M059J (cell line): ENCODE measurements at regions not wholly inside any gene's neighbourhood (a gene's known extent, or its start where the extent isn't known, plus 50 kb on each side); places are given as distances from the start of the nearest gene placed in this dataset.
A peak's percentile ranks its signal among the peaks of the same experiment; 100 is the strongest.
"Not testable (repeated sequence)": the region's sequence is repeated elsewhere in the genome, so short reads cannot be mapped to it uniquely, and the experiment has no call there.

Experiments used
- DNase-seq: peaks from one replicate; pipeline ENCODE4 v3.0.0-alpha.2; 2012; ENCODE audit warnings: low read depth

DNA sequence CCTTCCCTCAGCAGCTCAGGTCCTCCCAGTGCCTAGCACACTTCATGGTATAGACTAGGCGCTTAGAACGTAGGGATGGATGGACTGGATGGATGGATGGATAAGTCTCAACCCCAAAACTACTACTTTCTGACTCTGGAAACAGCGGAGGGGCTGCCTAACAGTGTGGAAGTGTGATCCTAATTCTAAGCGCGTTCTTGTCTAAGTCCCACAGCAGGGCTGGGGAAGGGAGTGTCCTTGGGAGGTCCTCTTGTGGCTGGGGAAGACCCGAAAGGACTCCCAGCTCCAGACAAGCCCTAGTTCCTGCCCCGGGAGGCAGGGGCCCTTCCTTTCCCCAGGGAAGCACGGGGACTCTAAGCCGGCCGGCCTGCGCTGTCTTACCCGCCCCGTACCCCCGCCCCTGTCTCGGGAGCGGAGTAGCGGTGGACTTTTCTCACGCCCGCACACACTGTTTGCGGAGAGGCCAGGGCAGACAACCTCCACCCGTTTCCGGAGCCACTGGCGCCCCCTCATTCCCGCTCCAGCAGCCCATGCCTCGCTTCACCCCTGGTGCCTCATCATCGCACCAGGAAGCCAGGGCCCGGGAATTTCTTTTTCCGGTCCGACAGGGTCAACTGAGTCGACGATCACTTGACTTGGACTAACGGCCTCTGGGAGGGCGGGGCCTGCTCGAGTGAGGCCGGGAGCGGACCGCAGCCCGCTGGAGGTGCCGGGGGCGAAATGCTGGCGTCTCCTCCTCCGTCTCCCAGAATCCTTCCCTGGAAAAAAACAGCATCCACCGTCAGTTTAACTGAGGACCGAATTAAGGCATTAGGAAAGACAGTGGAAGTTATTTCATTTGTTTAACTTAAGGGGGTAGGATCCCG, 133.3 kb downstream of the TBC1D2B start:
- peak; percentile 82 for DNase-seq

DNA sequence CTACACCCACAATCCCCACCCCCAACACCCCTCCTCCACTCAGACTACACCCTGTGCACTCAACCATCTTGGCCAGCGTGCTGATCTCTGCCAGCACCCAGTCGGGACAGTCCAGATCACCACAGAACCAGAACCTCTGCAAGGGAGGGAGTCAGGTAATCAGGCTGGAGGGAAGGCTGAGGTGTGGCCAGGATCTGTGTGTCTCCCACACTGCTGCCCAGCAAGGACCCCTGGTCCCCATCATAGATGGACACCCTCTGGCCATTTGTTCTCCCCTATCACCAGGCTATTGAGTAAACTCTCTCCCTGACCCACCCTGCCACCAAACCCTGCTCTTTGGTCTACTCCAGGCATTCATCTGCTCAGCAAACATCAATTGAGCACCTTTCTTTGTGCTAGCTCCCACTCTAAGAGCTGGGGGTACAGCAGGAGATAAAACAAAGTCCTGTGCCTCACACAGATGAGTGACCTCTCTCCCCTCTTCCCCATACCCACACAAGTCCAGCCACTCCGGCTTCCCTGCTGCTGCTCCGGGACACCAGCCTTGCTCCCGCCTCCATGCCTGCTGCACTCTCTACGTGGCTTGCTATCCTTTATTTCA, 134.8 kb downstream of the TBC1D2B start:
- no peak for DNase-seq

DNA sequence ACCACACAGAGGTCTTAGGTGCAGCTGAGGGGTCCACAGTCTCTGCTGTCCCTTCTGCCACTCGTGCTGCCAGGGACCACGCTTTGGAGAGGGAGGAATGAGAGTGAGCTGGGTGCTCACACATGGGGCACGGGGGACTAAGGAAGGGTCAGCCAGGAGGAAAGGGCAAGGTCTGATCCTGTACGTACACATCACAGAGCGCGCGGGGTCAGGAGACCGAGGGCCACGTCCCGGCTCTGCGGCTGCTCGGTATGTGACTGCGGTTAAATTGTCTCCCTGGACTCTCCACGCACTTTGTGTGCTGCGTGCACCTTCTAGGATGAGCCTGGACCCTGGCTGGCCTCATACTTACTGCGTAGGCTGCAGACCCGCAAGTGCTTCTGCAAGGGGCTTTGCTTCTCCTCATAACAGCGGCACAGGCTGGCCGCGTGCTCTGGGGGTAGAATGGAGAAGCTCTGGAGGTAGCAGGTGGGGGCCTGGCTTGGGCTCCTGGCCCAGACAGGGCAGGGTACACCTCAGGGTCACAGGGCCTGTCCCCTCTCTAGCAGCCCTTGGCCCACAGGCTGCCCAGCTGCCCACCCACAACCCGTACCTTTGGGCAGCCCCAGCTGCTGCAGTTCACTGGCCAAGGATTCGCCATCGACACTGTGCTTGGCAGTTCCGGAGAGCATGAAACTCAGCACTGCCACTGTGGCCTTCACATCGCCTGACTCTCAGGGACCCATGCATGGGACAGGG, 136.3 kb downstream of the TBC1D2B start:
- DNase-seq: not testable (repeated sequence)

DNA sequence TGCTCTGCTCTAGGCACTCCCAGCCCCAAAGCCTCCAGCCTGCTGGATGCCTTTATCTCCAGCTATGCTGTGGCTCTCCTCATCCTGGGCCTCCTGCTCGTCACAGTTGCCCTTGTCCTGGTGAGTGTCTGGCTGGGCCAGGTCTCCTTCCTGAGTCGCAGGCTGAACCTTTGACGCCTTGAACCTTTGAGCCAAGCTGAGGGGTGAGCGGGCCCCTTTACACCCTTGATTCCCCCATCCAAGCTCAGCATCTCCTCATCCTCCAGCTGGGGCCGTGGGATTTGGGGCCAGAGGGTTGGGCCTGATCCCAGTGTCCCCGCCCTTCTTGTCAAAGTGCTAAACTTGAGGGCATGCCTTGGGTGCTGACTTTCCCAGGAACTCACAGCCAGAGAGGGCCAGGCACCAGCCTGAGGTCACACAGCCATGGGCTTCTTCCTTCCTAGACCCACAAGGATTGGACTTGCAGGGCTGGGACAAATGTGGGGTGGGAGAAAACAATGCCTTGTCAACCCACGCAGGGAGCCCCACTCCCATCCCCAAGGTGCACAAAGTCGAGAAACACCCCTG, 137.0 kb downstream of the TBC1D2B start:
- DNase-seq: no peak

DNA sequence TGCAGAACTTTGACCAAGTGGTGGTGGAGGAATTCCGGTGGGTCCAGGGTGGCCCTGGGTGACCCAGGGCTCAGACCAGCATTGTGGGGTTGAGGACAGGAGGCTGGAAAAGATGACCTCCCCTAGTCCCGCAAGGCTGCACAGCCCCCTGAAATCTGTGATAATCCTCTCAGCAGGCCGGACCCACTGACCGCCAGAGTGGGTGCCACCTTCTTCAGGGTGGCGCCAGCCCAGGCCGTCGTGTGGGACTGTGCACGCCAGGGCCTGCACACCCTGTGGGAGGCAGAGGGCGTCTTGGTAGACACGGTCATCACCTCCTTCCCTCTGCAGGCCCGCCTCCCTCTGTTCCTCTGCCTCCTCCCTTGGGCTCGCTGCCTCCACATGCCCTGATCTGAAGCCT, 137.7 kb downstream of the TBC1D2B start:
- DNase-seq: no peak

DNA sequence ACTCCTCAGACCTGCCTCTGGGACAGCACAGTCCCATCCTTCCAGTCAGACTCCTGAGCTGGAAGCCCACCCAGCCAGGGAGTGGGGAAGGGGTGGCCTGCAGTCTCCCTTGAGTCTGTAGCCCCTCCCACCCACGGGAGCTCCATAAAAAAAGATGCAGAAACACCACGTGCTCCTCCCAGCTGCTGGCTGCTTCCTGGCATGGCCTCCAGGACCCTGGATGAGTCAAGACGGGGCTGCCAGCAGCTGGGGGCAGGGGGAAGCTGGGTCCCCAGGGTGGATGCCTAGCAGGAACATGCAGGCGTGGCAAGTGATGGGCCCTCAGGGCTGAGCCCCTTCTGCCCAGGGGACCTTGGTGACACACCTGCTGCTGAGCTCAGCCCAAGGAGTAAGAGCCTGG, 138.5 kb downstream of the TBC1D2B start:
- DNase-seq: peak; percentile 27

DNA sequence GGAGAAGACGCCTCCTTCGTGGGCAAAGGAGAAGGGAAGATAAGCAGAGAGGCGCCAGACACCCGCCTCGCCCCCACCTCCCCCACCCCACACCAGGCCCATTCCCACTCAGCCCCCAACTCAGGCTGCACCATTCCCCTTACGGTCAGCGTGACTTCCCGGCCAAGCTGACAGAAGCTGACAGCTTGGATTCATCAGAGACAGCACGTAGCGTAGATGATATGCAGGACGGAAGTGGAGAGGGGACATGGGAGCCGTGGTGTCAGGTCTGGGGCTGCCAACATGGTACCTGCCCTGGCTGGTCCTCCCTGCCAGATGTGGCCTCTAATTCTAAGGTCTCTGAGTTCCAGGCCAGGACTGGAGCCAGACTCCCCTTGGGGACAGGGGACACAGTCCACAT, 139.0 kb downstream of the TBC1D2B start:
- not testable (repeated sequence) for DNase-seq

DNA sequence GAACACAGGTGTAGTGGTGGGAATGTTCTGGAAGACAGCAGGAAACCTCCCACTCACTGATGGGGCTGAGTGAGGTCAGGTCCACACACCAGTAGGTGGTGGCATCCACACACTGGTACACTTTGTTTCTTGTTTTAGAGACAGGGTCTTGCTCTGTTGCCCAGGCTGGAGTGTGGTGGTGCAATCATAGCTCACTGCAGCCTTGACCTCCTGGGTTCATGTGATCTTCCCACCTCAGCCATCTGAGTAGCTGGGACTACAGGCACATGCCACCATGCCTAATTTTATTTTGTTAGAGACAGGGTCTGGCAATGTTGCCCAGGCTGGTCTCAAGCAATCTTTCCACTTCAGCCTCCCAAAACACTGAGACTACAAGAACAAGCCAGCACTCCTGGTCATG, 140.9 kb downstream of the TBC1D2B start:
- DNase-seq: not testable (repeated sequence)

DNA sequence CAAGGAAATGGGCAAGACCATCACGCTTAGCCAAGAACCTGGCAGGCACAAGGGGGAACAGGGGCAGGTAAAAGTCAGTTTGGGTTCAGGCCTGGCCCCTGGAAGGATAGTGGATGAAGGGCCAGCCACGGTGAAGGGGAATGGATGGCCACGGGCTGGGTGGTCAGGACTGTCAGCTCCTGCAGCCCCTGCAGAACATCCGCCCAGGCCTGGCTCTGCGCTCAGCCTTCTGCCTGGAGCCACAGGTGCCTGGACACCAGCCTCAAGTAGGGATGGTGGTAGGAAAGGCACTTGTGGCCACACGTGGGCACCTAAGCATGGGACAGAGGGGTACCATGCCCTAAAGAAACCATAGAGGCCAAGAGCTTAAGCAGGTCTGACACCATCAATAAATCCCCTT, 143.0 kb downstream of the TBC1D2B start:
- DNase-seq: not testable (repeated sequence)

DNA sequence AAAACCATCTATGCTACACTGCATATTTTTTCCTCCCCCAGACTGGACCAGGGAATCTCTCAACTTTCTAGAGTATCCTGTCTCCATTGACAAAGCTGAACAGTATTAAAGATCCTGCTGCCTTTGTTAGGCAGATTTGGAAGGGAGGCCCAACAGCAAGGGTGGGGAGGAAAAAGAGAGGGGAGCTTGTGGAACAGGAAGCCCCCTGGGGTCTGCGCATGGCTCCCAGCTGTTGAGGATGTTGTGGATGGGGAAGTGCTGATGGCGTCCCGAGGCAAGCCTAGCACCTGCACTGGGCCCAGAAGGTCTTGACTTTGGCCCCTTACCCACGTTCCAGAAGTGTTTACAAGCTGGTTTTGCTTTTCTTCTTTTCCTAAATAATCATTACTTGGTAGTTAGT, 146.6 kb downstream of the TBC1D2B start:
- DNase-seq: not testable (repeated sequence)

DNA sequence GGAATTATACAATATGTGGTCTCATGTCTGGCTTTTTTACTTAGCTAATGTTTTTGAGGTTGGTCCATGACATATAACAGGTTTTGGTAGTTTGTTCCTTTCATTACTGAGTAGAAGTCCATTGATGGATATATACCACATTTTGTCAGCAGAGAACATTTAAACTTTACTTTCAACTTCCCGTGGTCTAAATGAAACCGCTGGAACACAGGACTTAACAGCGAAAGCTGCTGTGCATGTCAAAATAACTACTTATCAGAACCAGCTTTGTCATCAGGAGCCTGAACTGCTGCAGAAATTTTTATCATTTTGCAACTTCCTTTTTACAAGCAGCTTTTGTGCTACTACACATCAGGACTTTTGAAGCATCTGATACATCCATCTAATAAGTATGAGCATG, 147.0 kb downstream of the TBC1D2B start:
- not testable (repeated sequence) for DNase-seq

DNA sequence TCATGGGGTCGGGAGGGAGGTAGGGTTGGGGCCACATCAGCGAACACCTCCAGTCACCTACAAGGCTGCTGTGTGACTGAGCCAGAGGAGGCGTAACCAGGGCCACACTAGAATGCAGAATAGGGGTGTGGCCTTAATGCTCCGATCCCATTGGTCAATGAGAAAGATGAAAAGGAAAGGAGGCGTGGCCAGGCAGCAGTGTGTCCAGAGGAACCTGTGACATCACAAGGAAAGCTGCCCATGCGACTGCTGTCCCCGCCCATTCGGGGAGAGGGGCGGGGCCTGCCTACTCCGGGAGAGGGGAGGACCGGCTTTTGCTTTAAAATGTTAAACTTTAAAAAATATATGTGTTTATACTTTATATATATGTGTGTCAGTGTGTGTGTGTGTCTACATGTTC, 150.7 kb downstream of the TBC1D2B start:
- DNase-seq: peak; percentile 28

DNA sequence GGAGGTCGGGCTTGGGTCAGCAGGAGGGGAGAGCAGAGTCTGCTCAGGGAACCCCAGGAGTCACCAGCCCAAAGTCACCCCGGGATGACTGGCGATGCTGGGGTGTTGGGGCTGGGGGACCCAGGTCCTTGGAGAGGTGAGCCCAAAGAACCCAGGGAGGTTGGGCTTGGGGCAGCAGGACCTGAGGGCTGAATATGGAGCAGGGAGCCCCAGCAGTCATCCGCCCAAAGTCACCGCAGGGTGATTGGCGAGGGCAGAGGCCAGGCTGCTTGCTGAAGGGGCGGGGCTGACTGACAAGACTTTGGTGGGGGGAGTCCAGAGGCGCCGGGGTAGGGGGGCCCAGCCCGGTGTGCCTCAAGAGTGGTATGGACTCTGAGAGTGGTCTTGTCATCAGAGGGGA, 151.2 kb downstream of the TBC1D2B start:
- not testable (repeated sequence) for DNase-seq

DNA sequence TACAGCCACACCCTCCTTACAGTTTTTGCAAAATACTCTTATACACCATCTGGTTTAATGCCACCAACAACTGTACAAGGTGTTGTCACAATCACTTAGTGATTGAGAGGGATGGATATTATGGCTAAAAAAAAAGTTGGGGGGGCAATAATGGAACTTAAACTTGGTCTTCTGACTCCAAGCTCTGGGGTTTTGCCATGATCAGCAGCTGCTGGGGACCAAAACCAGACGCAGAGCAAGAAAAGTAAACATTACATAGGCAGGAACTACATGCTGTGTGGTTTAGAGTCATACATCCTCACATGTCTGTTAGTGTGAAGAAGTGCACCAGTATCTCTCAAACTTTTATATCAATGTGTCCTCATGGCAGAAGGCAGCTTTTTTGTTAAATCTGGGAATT, 152.4 kb downstream of the TBC1D2B start:
- not testable (repeated sequence) for DNase-seq

DNA sequence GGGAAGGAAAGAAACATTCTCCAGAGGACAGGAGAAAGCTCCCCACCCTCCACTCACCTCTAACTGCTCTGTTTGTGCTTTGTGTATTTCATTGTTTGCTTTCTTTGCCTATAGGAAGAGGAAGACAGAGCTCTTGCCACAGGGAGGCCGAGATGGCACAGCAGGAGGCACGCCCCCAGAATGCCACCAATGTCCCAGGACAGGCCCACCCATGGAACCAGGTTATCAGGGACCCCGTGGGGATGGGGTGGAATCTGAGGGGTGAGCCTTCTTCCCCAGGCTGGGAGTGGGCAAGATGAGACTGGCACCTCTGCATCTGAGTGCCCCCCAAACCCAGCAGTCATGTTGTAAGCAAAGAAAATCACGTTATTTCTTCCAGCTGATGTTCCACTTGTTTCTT, 155.8 kb downstream of the TBC1D2B start:
- no peak for DNase-seq

DNA sequence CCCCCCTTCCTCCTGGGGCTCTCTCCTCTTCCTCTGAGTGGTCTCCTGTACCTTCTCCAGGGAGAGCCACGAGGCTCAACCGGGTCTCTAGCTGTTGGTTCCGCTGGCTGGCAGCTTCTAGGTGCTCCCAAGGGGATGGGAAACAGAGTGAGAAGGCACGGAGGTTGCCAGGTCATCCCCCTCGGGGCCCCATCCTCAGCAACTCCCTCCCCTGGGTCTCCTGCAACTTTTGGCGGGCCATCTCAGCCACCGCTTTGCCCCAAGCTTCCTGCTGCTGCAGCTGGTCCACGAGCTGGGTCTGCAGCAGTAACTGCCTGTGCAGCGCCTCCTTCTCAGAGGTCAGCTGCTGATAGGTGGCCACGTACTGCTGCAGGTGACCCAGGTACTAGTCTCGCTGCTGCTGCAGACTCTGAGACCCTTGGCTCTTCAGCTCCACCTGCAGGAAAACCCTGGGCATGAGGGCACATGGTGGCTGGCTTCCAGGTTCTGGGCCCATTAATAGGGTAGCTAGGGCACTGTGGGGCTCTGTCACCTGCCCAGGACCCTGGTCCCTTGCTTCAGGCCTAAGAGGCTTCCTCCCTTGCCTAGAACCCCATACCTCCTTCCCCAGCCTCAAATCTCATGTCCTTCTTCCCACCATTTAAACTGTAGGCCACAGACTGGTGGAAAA, 160.4 kb downstream of the TBC1D2B start:
- not testable (repeated sequence) for DNase-seq

DNA sequence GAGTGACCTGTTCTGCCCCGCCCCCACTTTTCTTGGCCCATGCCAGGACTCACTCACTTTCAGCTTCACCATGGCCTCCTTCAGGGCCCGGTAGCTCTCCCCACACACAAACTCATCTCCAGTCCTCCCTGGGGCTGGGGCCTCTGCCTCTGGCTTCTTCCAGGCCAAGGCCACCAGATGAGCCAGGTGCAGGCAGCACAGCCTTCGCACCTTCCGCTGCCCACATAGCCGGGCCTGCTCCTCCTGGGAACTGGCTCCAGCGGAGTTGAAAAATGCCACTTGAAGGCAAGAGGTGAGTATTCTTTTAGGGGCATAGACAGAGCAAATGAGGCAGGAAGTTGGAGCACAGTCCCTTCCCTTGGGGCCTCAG, 161.6 kb downstream of the TBC1D2B start:
- DNase-seq: not testable (repeated sequence)

DNA sequence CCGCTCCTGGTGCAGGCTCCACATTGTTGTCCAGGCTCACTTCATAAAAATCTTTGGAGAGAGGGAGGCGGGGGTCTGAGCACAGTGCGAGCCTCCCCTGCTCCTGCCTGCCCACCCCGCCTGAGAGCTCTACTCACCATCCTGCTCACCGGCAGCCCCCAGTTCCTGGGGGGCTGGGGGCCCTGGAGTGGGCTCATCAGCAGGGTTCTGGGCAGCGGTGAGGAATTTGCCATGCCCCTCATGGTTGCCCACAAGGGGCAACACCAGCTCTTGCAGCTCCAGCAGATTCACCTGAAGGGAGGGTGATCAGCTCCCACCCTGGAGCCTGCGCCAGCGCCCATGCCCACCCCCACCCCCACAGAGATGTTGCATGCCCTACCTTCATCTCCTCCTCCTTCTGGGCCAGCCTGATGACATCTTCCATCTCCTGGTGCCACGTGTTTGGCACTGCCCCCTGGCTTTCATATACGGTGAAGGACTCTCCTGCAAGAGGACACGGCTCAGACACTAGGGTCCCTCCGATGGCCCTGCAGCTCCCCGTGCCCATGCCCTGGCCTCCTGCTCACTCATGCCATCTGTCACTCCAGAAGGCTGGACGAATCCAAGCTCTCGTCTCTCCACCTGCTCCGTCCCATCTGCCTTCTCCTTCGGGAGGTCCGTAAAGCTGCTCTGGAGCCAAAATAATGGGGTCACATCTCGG, 162.1 kb downstream of the TBC1D2B start:
- no peak for DNase-seq

DNA sequence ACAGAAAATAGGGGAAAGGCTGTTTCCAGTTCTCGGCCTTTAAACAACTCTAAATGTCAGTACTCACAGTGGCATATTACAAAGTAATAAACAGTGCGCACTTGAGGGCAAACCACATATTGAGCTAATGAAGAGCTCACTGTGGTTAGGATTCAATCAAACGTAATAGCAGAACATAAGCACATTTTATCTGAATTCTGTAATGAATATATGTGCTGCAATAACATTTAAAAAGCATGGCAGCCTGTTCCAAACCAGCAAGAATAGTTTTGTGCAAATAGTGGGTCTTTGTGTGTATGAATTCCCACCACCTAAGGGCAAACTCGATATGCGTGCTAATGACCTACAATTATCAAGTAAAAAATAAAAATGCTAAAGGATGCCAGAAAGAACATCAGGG, 163.0 kb downstream of the TBC1D2B start:
- not testable (repeated sequence) for DNase-seq

DNA sequence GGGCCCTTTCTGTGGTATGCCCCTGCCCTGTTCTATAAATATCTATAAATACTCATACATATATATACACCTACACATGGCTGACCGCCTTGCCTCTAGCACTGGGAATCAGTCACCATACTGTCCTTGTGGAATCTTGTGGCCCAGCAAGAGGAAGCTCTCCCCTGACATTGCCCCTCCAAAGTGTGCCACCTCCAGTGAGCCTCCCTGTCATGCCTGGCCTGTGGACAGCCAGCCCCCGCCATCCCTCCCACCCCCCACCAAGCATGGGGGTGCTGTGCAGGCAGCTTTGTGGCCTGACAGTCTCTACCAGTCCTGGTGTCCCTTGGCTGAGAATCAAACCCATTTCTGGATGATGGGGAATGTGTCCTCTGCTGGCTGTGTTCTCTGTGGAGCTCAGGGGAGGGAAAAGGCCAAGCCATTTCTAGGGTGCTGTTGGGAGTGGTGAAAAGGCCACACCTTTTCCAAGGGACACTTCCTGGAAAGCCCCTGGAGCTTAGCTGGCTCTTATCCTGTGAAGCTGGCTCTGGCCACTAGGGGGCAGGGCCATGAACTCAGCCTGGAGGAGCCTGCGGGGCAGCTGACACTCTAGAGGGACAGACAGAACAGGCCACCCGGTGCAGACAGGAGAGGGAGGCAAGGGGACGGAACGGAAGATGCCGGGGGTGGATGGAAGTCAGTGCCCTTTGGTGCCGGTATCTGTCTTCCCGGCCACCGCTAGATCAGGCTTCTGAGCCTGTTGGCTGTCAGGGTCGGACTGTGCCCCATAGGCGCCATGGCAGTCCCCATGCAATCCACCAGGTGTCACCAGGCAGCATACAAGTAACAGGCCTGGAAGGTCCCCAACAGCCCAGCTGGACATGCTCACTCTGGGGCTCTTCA, 167.2 kb downstream of the TBC1D2B start:
- DNase-seq: peak; percentile 73
